GM12878 (cell line): ENCODE measurements at regions not wholly inside any gene's neighbourhood (a gene's known extent, or its start where the extent isn't known, plus 50 kb on each side); places are given as distances from the start of the nearest gene placed in this dataset.

ENCODE experiments used
- ATAC-seq: fragments of 200-7000 bp; cut with Tn5 transposase; 3 replicates; pipeline ENCODE4 v1.9.1; 2020; ENCODE audit warnings: mild to moderate bottlenecking, moderate library complexity
- BruUV-seq: library from RNA; stranded (reverse); fragments of 400-500 nt; replicated peaks from 2 replicates; lab custom pipeline; 2021; lab: Mats Ljungman, UMichigan
- CTCF ChIA-PET: fragments of 300-600 bp; sonication (Branson Sonifier 250); formaldehyde crosslinking; extraction: SDS; loops from one replicate; lab custom pipeline; 2021; ENCODE audit warnings: inconsistent platforms; lab: Yijun Ruan, JAX
- POLR2A ChIA-PET: fragments of 350-600 bp; formaldehyde crosslinking; extraction: SDS; loops from one replicate; lab custom pipeline; 2021; ENCODE audit warnings: inconsistent platforms; lab: Charles Lee
- RAD21 ChIA-PET: fragments of 300-600 bp; sonication (Branson Sonifier 250); formaldehyde crosslinking; loops from one replicate; lab custom pipeline; 2023; ENCODE audit warnings: antibody characterized with exemption; ENCODE audit not compliant: unreplicated experiment; lab: Charles Lee
- SMC1A ChIA-PET: fragments of 300-600 bp; sonication (Branson Sonifier 250); formaldehyde crosslinking; loops from one replicate; lab custom pipeline; 2023; ENCODE audit not compliant: unreplicated experiment, uncharacterized antibody; lab: Charles Lee
- DNase-seq: peaks from one replicate; pipeline ENCODE4 v3.0.0-alpha.2; 2011; ENCODE audit warnings: low read depth, low spot score
- FAIRE-seq: peaks from 3 replicates; lab custom pipeline; 2011; peaks lifted over from hg19 to GRCh38; lab: Jason Lieb, UNC
- H2AFZ ChIP-seq: 2 replicates; pipeline ENCODE4 v1.6.0; 2011; ENCODE audit warnings: low read depth, low read length, control low read depth; ENCODE audit not compliant: control insufficient read depth
- H3K27ac ChIP-seq: 2 replicates; pipeline ENCODE4 v1.5.1; 2011; ENCODE audit warnings: control low read depth; ENCODE audit not compliant: control insufficient read depth, insufficient read depth
- H3K27me3 ChIP-seq, 2 experiments: replicated peaks in 1 of 2; 2 replicates each; pipeline versions ENCODE4 v1.6.0 to v1.6.1; 2011; ENCODE audit warnings: low read length in 1 of 2; ENCODE audit not compliant: control insufficient read depth in 2 of 2, insufficient read depth in 2 of 2
- H3K36me3 ChIP-seq, 2 experiments: 2 replicates each; pipeline ENCODE4 v1.5.1; 2011; ENCODE audit warnings: low read length in 1 of 2; ENCODE audit not compliant: control insufficient read depth in 2 of 2, insufficient read depth in 2 of 2
- H3K4me1 ChIP-seq: 2 replicates; pipeline ENCODE4 v1.6.1; 2011; ENCODE audit warnings: mild to moderate bottlenecking, low read length, moderate library complexity, mixed read lengths; ENCODE audit not compliant: control insufficient read depth, insufficient read depth
- H3K4me2 ChIP-seq: 2 replicates; pipeline ENCODE4 v1.6.0; 2011; ENCODE audit warnings: control low read depth; ENCODE audit not compliant: control insufficient read depth, insufficient read depth
- H3K4me3 ChIP-seq: fragments of 200-600 bp; sonication (generic); 2 replicates; pipeline ENCODE4 v1.5.1; 2016
- H3K79me2 ChIP-seq: 2 replicates; pipeline ENCODE4 v1.6.0; 2011; ENCODE audit warnings: low read length; ENCODE audit not compliant: control insufficient read depth, insufficient read depth
- H3K9ac ChIP-seq: 2 replicates; pipeline ENCODE4 v1.8.0; 2011; ENCODE audit warnings: low read length, control low read depth, mixed read lengths; ENCODE audit not compliant: control insufficient read depth, insufficient read depth
- H3K9me3 ChIP-seq: replicated peaks from 3 replicates; pipeline ENCODE4 v1.5.1; 2011; ENCODE audit warnings: mild to moderate bottlenecking, low read length; ENCODE audit not compliant: control insufficient read depth, insufficient read depth
- H4K20me1 ChIP-seq: 2 replicates; pipeline ENCODE4 v1.6.0; 2011; ENCODE audit not compliant: control insufficient read depth, insufficient read depth
- FOS ChIP-seq: IDR thresholded peaks from 3 replicates; pipeline ENCODE4 v1.6.1; 2011; ENCODE audit warnings: borderline replicate concordance; ENCODE audit not compliant: insufficient read length; ENCODE audit errors: extremely low read depth
- FOXK2 ChIP-seq: fragments of 450-650 bp; IDR thresholded peaks from 2 replicates; pipeline ENCODE4 v1.6.1; 2017; ENCODE audit warnings: mild to moderate bottlenecking, moderate library complexity
- IKZF1 ChIP-seq: fragments of 450-650 bp; conservative IDR thresholded peaks from 2 replicates; pipeline ENCODE4 v1.6.1; 2017; ENCODE audit warnings: antibody characterized with exemption, mild to moderate bottlenecking
- PML ChIP-seq: IDR thresholded peaks from 2 replicates; pipeline ENCODE4 v1.6.1; 2012; ENCODE audit warnings: low read length, inconsistent platforms
- RUNX3 ChIP-seq: IDR thresholded peaks from 2 replicates; pipeline ENCODE4 v1.6.1; 2012; ENCODE audit warnings: low read length, inconsistent platforms
- WGBS: methylation state at CpG from one replicate; pipeline ENCODE4 v1.1.6; 2016; ENCODE audit warnings: low lambda C conversion rate; ENCODE audit not compliant: insufficient replicate concordance, insufficient coverage; ENCODE audit errors: missing lambda C conversion rate; 5-methylcytosine and 5-hydroxymethylcytosine counted together
- in situ Hi-C: fragments of 300-500 bp; cut with MboI; formaldehyde crosslinking; loops from 9 replicates; pipeline ENCODE4 v1.14.3; 2018; ENCODE audit warnings: mixed read lengths
- intact Hi-C: fragments of 100-400 bp; cut with micrococcal nuclease; formaldehyde crosslinking; loops from one replicate; pipeline ENCODE4 v1.14.2; 2022; ENCODE audit not compliant: unreplicated experiment
- TF ChIP-seq, protein P1 (sequence below): fragments of 450-650 bp; formaldehyde crosslinking; IDR thresholded peaks from 2 replicates; pipeline ENCODE4 v1.4.0; 2020; ENCODE audit warnings: mild to moderate bottlenecking, moderate library complexity
- TF ChIP-seq, protein P2 (sequence below): fragments of 450-650 bp; IDR thresholded peaks from 2 replicates; pipeline ENCODE4 v1.6.1; 2017; ENCODE audit warnings: mild to moderate bottlenecking

DNA sequence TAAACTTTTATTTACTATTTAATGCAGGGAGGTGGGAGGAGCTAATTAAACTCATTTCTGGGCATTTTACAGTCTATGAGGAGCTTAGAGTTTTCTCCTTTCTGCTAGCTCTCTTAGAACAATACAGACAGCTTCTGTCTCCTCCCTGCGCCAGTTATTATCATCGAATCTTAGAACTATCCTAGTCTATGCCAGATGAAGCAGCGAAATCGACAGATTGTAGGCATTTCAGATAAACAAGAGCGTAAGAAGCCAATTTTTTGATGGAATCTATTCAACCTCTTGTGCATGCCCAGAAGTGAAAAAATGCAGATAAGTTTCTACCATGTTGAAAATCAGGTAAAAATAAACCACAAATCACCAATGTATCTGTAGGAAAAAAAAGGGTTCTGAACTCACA lies 297.1 kb downstream of the KLF12 start:
- TF ChIP-seq FOS (no peak), IKZF1 (no peak), RUNX3 (no peak), FOXK2 (no peak), PML (no peak)
- TF ChIP-seq, protein P1, sequence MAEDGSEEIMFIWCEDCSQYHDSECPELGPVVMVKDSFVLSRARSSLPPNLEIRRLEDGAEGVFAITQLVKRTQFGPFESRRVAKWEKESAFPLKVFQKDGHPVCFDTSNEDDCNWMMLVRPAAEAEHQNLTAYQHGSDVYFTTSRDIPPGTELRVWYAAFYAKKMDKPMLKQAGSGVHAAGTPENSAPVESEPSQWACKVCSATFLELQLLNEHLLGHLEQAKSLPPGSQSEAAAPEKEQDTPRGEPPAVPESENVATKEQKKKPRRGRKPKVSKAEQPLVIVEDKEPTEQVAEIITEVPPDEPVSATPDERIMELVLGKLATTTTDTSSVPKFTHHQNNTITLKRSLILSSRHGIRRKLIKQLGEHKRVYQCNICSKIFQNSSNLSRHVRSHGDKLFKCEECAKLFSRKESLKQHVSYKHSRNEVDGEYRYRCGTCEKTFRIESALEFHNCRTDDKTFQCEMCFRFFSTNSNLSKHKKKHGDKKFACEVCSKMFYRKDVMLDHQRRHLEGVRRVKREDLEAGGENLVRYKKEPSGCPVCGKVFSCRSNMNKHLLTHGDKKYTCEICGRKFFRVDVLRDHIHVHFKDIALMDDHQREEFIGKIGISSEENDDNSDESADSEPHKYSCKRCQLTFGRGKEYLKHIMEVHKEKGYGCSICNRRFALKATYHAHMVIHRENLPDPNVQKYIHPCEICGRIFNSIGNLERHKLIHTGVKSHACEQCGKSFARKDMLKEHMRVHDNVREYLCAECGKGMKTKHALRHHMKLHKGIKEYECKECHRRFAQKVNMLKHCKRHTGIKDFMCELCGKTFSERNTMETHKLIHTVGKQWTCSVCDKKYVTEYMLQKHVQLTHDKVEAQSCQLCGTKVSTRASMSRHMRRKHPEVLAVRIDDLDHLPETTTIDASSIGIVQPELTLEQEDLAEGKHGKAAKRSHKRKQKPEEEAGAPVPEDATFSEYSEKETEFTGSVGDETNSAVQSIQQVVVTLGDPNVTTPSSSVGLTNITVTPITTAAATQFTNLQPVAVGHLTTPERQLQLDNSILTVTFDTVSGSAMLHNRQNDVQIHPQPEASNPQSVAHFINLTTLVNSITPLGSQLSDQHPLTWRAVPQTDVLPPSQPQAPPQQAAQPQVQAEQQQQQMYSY: no peak
- TF ChIP-seq, protein P2, sequence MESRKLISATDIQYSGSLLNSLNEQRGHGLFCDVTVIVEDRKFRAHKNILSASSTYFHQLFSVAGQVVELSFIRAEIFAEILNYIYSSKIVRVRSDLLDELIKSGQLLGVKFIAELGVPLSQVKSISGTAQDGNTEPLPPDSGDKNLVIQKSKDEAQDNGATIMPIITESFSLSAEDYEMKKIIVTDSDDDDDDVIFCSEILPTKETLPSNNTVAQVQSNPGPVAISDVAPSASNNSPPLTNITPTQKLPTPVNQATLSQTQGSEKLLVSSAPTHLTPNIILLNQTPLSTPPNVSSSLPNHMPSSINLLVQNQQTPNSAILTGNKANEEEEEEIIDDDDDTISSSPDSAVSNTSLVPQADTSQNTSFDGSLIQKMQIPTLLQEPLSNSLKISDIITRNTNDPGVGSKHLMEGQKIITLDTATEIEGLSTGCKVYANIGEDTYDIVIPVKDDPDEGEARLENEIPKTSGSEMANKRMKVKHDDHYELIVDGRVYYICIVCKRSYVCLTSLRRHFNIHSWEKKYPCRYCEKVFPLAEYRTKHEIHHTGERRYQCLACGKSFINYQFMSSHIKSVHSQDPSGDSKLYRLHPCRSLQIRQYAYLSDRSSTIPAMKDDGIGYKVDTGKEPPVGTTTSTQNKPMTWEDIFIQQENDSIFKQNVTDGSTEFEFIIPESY: no peak
- Histone ChIP-seq H3K27ac (no peak overlapping the region), H4K20me1 (0 out of 2 replicates have a peak, but pooled peaks cover 4% of the 10 kb centered on the region), H3K9ac (no peak overlapping the region), H3K4me2 (no peak overlapping the region), H3K4me3 (no peak overlapping the region), H3K9me3 (no peaks in the 10 kb centered on the region), H3K27me3 (no peaks in the 10 kb centered on the region), H3K79me2 (no peaks in the 10 kb centered on the region), H2AFZ (no peak overlapping the region), H3K4me1 (no peaks in the 10 kb centered on the region), H3K36me3 (no peaks in the 10 kb centered on the region)
- SMC1A ChIA-PET: interaction anchor here (0.7 to 4.2 kb wide), 11 partner anchors 11 to 451 kb away, joined by 3 to 52 read pairs (median 3); no protein-coding TSS in a partner anchor
- in situ Hi-C loops (loop anchor here (5.0 to 10.0 kb wide), 2 partner anchors 450 to 1388 kb away; no protein-coding TSS in a partner anchor), intact Hi-C loops (loop anchor here (2.0 to 5.0 kb wide), 2 partner anchors 82 to 1380 kb away; no protein-coding TSS in a partner anchor)
- POLR2A ChIA-PET: no interaction called here
- RAD21 ChIA-PET: interaction anchor here (0.8 to 2.9 kb wide), 7 partner anchors 11 to 1383 kb away, joined by 3 to 41 read pairs (median 3); no protein-coding TSS in a partner anchor
- WGBS: 98% methylated on average over 5 of the region's 5 CpGs
- CTCF ChIA-PET: interaction anchor here (0.7 to 6.0 kb wide), 7 partner anchors 11 to 449 kb away, joined by 3 to 102 read pairs (median 4); no protein-coding TSS in a partner anchor
- BruUV-seq: no TSS peak
- FAIRE-seq (no peak), DNase-seq (no peak), ATAC-seq (no peak)
